A549 (cell line): ENCODE measurements at regions not wholly inside any gene's neighbourhood (a gene's known extent, or its start where the extent isn't known, plus 50 kb on each side); places are given as distances from the start of the nearest gene placed in this dataset.

Experiments used
- ATAC-seq, 2 experiments: fragments of 200-7000 bp in 1 of 2; fragments of >200 bp in 1 of 2; cut with Nextera tagmentation in 1 of 2; cut with Tn5 transposase in 1 of 2; 3 replicates each; pipeline versions ENCODE4 v1.8.0 to v1.9.1; 2018 to 2020; ENCODE audit warnings: mild to moderate bottlenecking in 1 of 2, moderate library complexity in 1 of 2
- CTCF ChIA-PET: fragments of 300-600 bp; sonication (Branson Sonifier 250); formaldehyde crosslinking; extraction: SDS; loops from one replicate; lab custom pipeline; 2021; ENCODE audit warnings: antibody characterized with exemption, inconsistent platforms; lab: Yijun Ruan, JAX
- POLR2A ChIA-PET: fragments of 350-600 bp; formaldehyde crosslinking; extraction: SDS; loops from one replicate; lab custom pipeline; 2021; ENCODE audit warnings: antibody characterized with exemption, inconsistent platforms; lab: Yijun Ruan, JAX
- DNase-seq, 2 experiments: peaks; one replicate each; pipeline versions ENCODE4 v3.0.0 to v3.0.0-alpha.2; 2011 to 2016; ENCODE audit warnings: low read depth in 1 of 2, low spot score in 1 of 2
- FAIRE-seq: peaks from 2 replicates; lab custom pipeline; 2011; peaks lifted over from hg19 to GRCh38; lab: Jason Lieb, UNC
- H3K27ac ChIP-seq, 2 experiments: fragments of >200 bp; sonication (Bioruptor Twin); formaldehyde crosslinking; 3 replicates each; pipeline ENCODE4 v1.5.1; 2016 to 2017
- H3K4me1 ChIP-seq: fragments of >200 bp; sonication (Bioruptor Twin); formaldehyde crosslinking; 3 replicates; pipeline ENCODE4 v1.6.1; 2016
- H3K4me2 ChIP-seq: fragments of >200 bp; sonication (Bioruptor Twin); formaldehyde crosslinking; 3 replicates; pipeline ENCODE4 v1.6.1; 2016
- H3K4me3 ChIP-seq: fragments of >200 bp; sonication (Bioruptor Twin); formaldehyde crosslinking; 3 replicates; pipeline ENCODE4 v1.5.1; 2016
- H3K9me3 ChIP-seq: fragments of >200 bp; sonication (Bioruptor Twin); formaldehyde crosslinking; 3 replicates; pipeline ENCODE4 v1.6.1; 2016
- ATOH8 ChIP-seq: fragments of 250-450 bp; sonication (Bioruptor Pico); IDR thresholded peaks from 2 replicates; pipeline ENCODE4 v1.5.0; 2020; ENCODE audit warnings: low read depth, mild to moderate bottlenecking, moderate library complexity
- CBX2 ChIP-seq: fragments of 200-600 bp; sonication (generic); IDR thresholded peaks from 2 replicates; pipeline ENCODE4 v1.6.1; 2016; ENCODE audit warnings: low read depth, mild to moderate bottlenecking, borderline replicate concordance
- CEBPB ChIP-seq, 2 experiments: fragments of >200 bp in 1 of 2; sonication (Bioruptor Twin) in 1 of 2; formaldehyde crosslinking in 1 of 2; IDR thresholded peaks; 2 replicates each; pipeline ENCODE4 v1.6.1; 2012 to 2016
- E2F6 ChIP-seq: IDR thresholded peaks from 2 replicates; pipeline ENCODE4 v1.6.1; 2012; ENCODE audit warnings: low read depth, borderline replicate concordance
- EHMT2 ChIP-seq: fragments of 200-600 bp; sonication (generic); IDR thresholded peaks from 2 replicates; pipeline ENCODE4 v1.6.1; 2016; ENCODE audit warnings: antibody characterized with exemption, low read depth, mild to moderate bottlenecking, moderate library complexity
- EP300 ChIP-seq, 2 experiments: fragments of >200 bp; sonication (Bioruptor Twin); formaldehyde crosslinking; IDR thresholded peaks; 2 replicates in 1 of 2; 3 replicates in 1 of 2; pipeline ENCODE4 v1.6.1; 2016 to 2017
- GATA3 ChIP-seq: IDR thresholded peaks from 2 replicates; pipeline ENCODE4 v1.6.1; 2012; ENCODE audit warnings: borderline replicate concordance
- HEYL ChIP-seq: fragments of 250-450 bp; sonication (Bioruptor Pico); IDR thresholded peaks from 2 replicates; pipeline ENCODE4 v1.8.0; 2021; ENCODE audit warnings: mild to moderate bottlenecking, moderate library complexity
- HOXA7 ChIP-seq: fragments of 250-450 bp; sonication (Bioruptor Pico); IDR thresholded peaks from 2 replicates; pipeline ENCODE4 v1.5.0; 2020; ENCODE audit warnings: mild to moderate bottlenecking, moderate library complexity
- HOXB13 ChIP-seq: fragments of 250-450 bp; sonication (Bioruptor Pico); IDR thresholded peaks from 2 replicates; pipeline ENCODE4 v1.5.0; 2020; ENCODE audit warnings: low read depth, mild to moderate bottlenecking, moderate library complexity
- JUN ChIP-seq, 2 experiments: fragments of >200 bp; sonication (Bioruptor Twin); formaldehyde crosslinking; IDR thresholded peaks; 2 replicates in 1 of 2; 3 replicates in 1 of 2; pipeline ENCODE4 v1.6.1; 2016 to 2017
- JUNB ChIP-seq: fragments of >200 bp; sonication (Bioruptor Twin); formaldehyde crosslinking; IDR thresholded peaks from 2 replicates; pipeline ENCODE4 v1.6.1; 2016
- KDM5A ChIP-seq: fragments of 200-600 bp; sonication (generic); IDR thresholded peaks from 2 replicates; pipeline ENCODE4 v1.6.1; 2016; ENCODE audit warnings: antibody characterized with exemption, mild to moderate bottlenecking
- MAFK ChIP-seq: fragments of 450-650 bp; IDR thresholded peaks from 2 replicates; pipeline ENCODE4 v1.6.1; 2014; ENCODE audit not compliant: partially characterized antibody
- MAZ ChIP-seq: fragments of 150-350 bp; IDR thresholded peaks from 2 replicates; pipeline ENCODE4 v1.6.1; 2014; ENCODE audit warnings: antibody characterized with exemption, low read depth, low read length, borderline replicate concordance
- NFE2L2 ChIP-seq: fragments of 150-350 bp; conservative IDR thresholded peaks from 2 replicates; pipeline ENCODE4 v1.6.1; 2014; ENCODE audit warnings: low read length
- NR3C1 ChIP-seq: fragments of >200 bp; sonication (Bioruptor Twin); formaldehyde crosslinking; IDR thresholded peaks from 3 replicates; pipeline ENCODE4 v1.6.1; 2017
- PHF8 ChIP-seq: fragments of 200-600 bp; sonication (generic); IDR thresholded peaks from 2 replicates; pipeline ENCODE4 v1.6.1; 2016; ENCODE audit warnings: low read depth, mild to moderate bottlenecking, antibody characterized with exemption, moderate library complexity, borderline replicate concordance
- POLR2A ChIP-seq: IDR thresholded peaks from 2 replicates; pipeline ENCODE4 v1.6.1; 2012; ENCODE audit warnings: mild to moderate bottlenecking, low read length
- RNF2 ChIP-seq: fragments of 200-600 bp; sonication (generic); IDR thresholded peaks from 2 replicates; pipeline ENCODE4 v1.6.1; 2016; ENCODE audit warnings: low read depth, mild to moderate bottlenecking, antibody characterized with exemption, moderate library complexity, borderline replicate concordance
- SREBF2 ChIP-seq: fragments of 450-650 bp; IDR thresholded peaks from 2 replicates; pipeline ENCODE4 v1.6.1; 2014; ENCODE audit warnings: mild to moderate bottlenecking, moderate library complexity
- USF2 ChIP-seq: fragments of 450-650 bp; IDR thresholded peaks from 2 replicates; pipeline ENCODE4 v1.6.1; 2014; ENCODE audit warnings: antibody characterized with exemption
- ZC3H11A ChIP-seq: fragments of 450-650 bp; IDR thresholded peaks from 2 replicates; pipeline ENCODE4 v1.6.1; 2014; ENCODE audit warnings: antibody characterized with exemption, mild to moderate bottlenecking
- ZFP36 ChIP-seq: fragments of 450-650 bp; IDR thresholded peaks from 2 replicates; pipeline ENCODE4 v1.6.1; 2014; ENCODE audit warnings: borderline replicate concordance; ENCODE audit not compliant: partially characterized antibody
- ZNF302 ChIP-seq: fragments of 250-450 bp; sonication (Bioruptor Pico); IDR thresholded peaks from 2 replicates; pipeline ENCODE4 v1.9.0; 2021; ENCODE audit warnings: inconsistent platforms, mild to moderate bottlenecking, moderate library complexity
- WGBS: methylation state at CpG from one replicate; pipeline ENCODE4 v1.1.6; 2017; ENCODE audit errors: missing lambda C conversion rate; 5-methylcytosine and 5-hydroxymethylcytosine counted together

GRCh38 chr10:58451193-58451889 lies 61.3 kb upstream of the BICC1 start:
- H3K4me2 ChIP-seq = peak overlapping the region; percentile 25; the same call in 1 of the 3 replicates
- ChIA-PET CTCF (interaction anchor here (0.6 to 2.3 kb wide), 3 partner anchors 14 to 1172 kb away, joined by 3 to 8 read pairs (median 4); no protein-coding TSS in a partner anchor), POLR2A (no interaction called here)
- FAIRE-seq (no peak), ATAC-seq (no peak), DNase-seq (no peak)
- TF ChIP-seq HOXA7 (CRISPR knock-in tag) = no peak
- TF ChIP-seq ATOH8 = no peak
- no peak for TF ChIP-seq KDM5A
- TF ChIP-seq RNF2 = no peak
- no peak for TF ChIP-seq SREBF2
- no peak for TF ChIP-seq GATA3
- H3K27ac ChIP-seq = no peak overlapping the region
- H3K4me1 ChIP-seq = no peaks in the 10 kb centered on the region
- no peak overlapping the region for H3K4me3 ChIP-seq
- H3K9me3 ChIP-seq = 0 out of 3 replicates have a peak, but pooled peaks cover 2% of the 10 kb centered on the region
- WGBS = 84% methylated on average over 2 of the region's 2 CpGs

- Histone ChIP-seq H3K9me3 (peaks cover 14% of the 10 kb centered on the region; the same call in 2 of the 3 replicates), H3K4me2 (no peak overlapping the region), H3K27ac (no peak overlapping the region), H3K4me3 (no peak overlapping the region), H3K4me1 (no peaks in the 10 kb centered on the region)
- POLR2A ChIA-PET = no interaction called here
- TF ChIP-seq ZNF302 (CRISPR knock-in tag) = no peak
- no peak for TF ChIP-seq E2F6
- no peak for TF ChIP-seq MAZ
- no peak for TF ChIP-seq HEYL (CRISPR knock-in tag)
- TF ChIP-seq NR3C1 = no peak
- no peak for TF ChIP-seq EHMT2
- CTCF ChIA-PET = no interaction called here
- FAIRE-seq (peak; percentile 13), ATAC-seq (no peak), DNase-seq (no peak)
- WGBS = 43% methylated on average over 3 of the region's 3 CpGs
These were observed 59.6 kb upstream of the BICC1 start for GRCh38 chr10:58453105-58453504.

- ATAC-seq = no peak
- peak; percentile 97 for TF ChIP-seq MAFK
- no peak for TF ChIP-seq CEBPB (IDR thresholded peaks at IDR 0.05)
- TF ChIP-seq ZNF302 (CRISPR knock-in tag) = no peak
- TF ChIP-seq, all 56 proteins: peak for 1
- no peak overlapping the region for H3K4me3 ChIP-seq
- FAIRE-seq (no peak), DNase-seq (no peak)
- CTCF ChIA-PET = no interaction called here
- no peak overlapping the region for H3K4me2 ChIP-seq
- peaks cover 19% of the 10 kb centered on the region; the same call in 2 of the 3 replicates for H3K9me3 ChIP-seq
- no peaks in the 10 kb centered on the region for H3K4me1 ChIP-seq
- WGBS = 73% methylated on average over 2 of the region's 2 CpGs
- no peak overlapping the region for H3K27ac ChIP-seq
- POLR2A ChIA-PET = no interaction called here
These were observed 56.5 kb upstream of the BICC1 start for GRCh38 chr10:58456179-58456578.

GRCh38 chr10:58457761-58458616 lies 54.7 kb upstream of the BICC1 start:
- no peaks in the 10 kb centered on the region for H3K4me1 ChIP-seq
- POLR2A ChIA-PET = interaction anchor here (0.7 kb wide), 1 partner anchor 10 kb away, joined by 4 read pairs; no protein-coding TSS in a partner anchor
- H3K4me2 ChIP-seq = no peak overlapping the region
- peaks cover 24% of the 10 kb centered on the region; the same call in 2 of the 3 replicates for H3K9me3 ChIP-seq
- no peak for DNase-seq
- H3K27ac ChIP-seq = no peak overlapping the region
- 19% methylated on average over 3 of the region's 3 CpGs for WGBS
- FAIRE-seq = peak; percentile 77
- CTCF ChIA-PET = interaction anchor here (0.8 to 1.1 kb wide), 2 partner anchors 8 to 23 kb away, joined by 3 to 4 read pairs; no protein-coding TSS in a partner anchor
- no peak for ATAC-seq
- H3K4me3 ChIP-seq = no peak overlapping the region
- TF ChIP-seq EP300 (IDR thresholded peaks at IDR 0.05) = no peak
- no peak for TF ChIP-seq MAZ
- no peak for TF ChIP-seq CBX2
- no peak for TF ChIP-seq HOXB13 (CRISPR knock-in tag)
- TF ChIP-seq ZFP36 = no peak
- TF ChIP-seq JUN (IDR thresholded peaks at IDR 0.05) = no peak
- no peak for TF ChIP-seq ZC3H11A
- TF ChIP-seq POLR2A = no peak
- no peak for TF ChIP-seq NFE2L2
- TF ChIP-seq PHF8 = no peak
- TF ChIP-seq GATA3 = no peak
- no peak for TF ChIP-seq E2F6
- no peak for TF ChIP-seq HEYL (CRISPR knock-in tag)
- TF ChIP-seq JUNB = no peak
- TF ChIP-seq HOXA7 (CRISPR knock-in tag) = no peak
- no peak for TF ChIP-seq USF2
- TF ChIP-seq EHMT2 = no peak
